Chondrocyte (in vitro differentiated cells): ENCODE measurements at regions not wholly inside any gene's neighbourhood (a gene's known extent, or its start where the extent isn't known, plus 50 kb on each side); places are given as distances from the start of the nearest gene placed in this dataset.
A peak's percentile ranks its signal among the peaks of the same experiment; 100 is the strongest.

Experiments
- DNase-seq: peaks from one replicate; pipeline ENCODE4 v3.0.0; 2021; ENCODE audit warnings: mixed read lengths, low spot score
- H3K27ac Mint-ChIP-seq: one replicate; pipeline ENCODE4 v1.8.0; 2021; ENCODE audit warnings: mild to moderate bottlenecking, moderate library complexity, mixed read lengths; ENCODE audit not compliant: unreplicated experiment
- H3K27me3 Mint-ChIP-seq: 2 replicates; pipeline ENCODE4 v1.8.0; 2021; ENCODE audit warnings: low read depth, mixed read lengths
- H3K36me3 Mint-ChIP-seq: 2 replicates; pipeline ENCODE4 v1.8.0; 2021; ENCODE audit warnings: low read depth, mixed read lengths
- H3K4me1 Mint-ChIP-seq: 2 replicates; pipeline ENCODE4 v1.8.0; 2021; ENCODE audit warnings: low read depth, mild to moderate bottlenecking, mixed read lengths
- H3K4me3 Mint-ChIP-seq: one replicate; pipeline ENCODE4 v1.8.0; 2021; ENCODE audit warnings: mild to moderate bottlenecking, moderate library complexity, mixed read lengths; ENCODE audit not compliant: unreplicated experiment
- H3K9me3 Mint-ChIP-seq: 2 replicates; pipeline ENCODE4 v1.8.0; 2021; ENCODE audit warnings: low read depth, mixed read lengths
- CTCF ChIP-seq: fragments of 200-600 bp; sonication (generic); IDR thresholded peaks from 2 replicates; pipeline ENCODE4 v1.5.0; 2021; ENCODE audit warnings: antibody characterized with exemption, mild to moderate bottlenecking, moderate library complexity

GRCh38 chr4:31083456-31083855, 363.3 kb downstream of the PCDH7 start:
- Mint-ChIP-seq H3K27ac (no peak overlapping the region), H3K27me3 (no peaks in the 10 kb centered on the region), H3K4me3 (no peak overlapping the region), H3K9me3 (peaks cover 3% of the 10 kb centered on the region), H3K4me1 (peaks cover 57% of the 10 kb centered on the region), H3K36me3 (no peaks in the 10 kb centered on the region)
- no peak for DNase-seq
- TF ChIP-seq CTCF: no peak

- Mint-ChIP-seq H3K36me3 (no peaks in the 10 kb centered on the region), H3K27me3 (no peaks in the 10 kb centered on the region), H3K27ac (peak overlapping the region; percentile 90), H3K4me1 (peaks cover 66% of the 10 kb centered on the region), H3K4me3 (no peak overlapping the region), H3K9me3 (peaks cover 3% of the 10 kb centered on the region)
- no peak for DNase-seq
- no peak for TF ChIP-seq CTCF
These were observed 364.7 kb downstream of the PCDH7 start for GRCh38 chr4:31084806-31085416.

GRCh38 chr4:31085689-31086088, 365.5 kb downstream of the PCDH7 start:
- no peak for DNase-seq
- Mint-ChIP-seq H3K27me3 (no peaks in the 10 kb centered on the region), H3K27ac (peak overlapping the region; percentile 90), H3K4me3 (no peak overlapping the region), H3K36me3 (no peaks in the 10 kb centered on the region), H3K9me3 (peaks cover 3% of the 10 kb centered on the region), H3K4me1 (peaks cover 66% of the 10 kb centered on the region)
- TF ChIP-seq CTCF: no peak

- H3K4me3 Mint-ChIP-seq: no peak overlapping the region
- no peak for DNase-seq
- TF ChIP-seq CTCF: no peak
- H3K36me3 Mint-ChIP-seq: no peaks in the 10 kb centered on the region
- H3K4me1 Mint-ChIP-seq: peaks cover 60% of the 10 kb centered on the region
- no peaks in the 10 kb centered on the region for H3K27me3 Mint-ChIP-seq
- peak overlapping the region; percentile 46 for H3K27ac Mint-ChIP-seq
- no peaks in the 10 kb centered on the region for H3K9me3 Mint-ChIP-seq
These were observed 366.7 kb downstream of the PCDH7 start for GRCh38 chr4:31086756-31087330.

GRCh38 chr4:31088600-31089230, 368.5 kb downstream of the PCDH7 start:
- TF ChIP-seq CTCF: no peak
- Mint-ChIP-seq H3K4me3 (no peak overlapping the region), H3K27me3 (no peaks in the 10 kb centered on the region), H3K9me3 (no peaks in the 10 kb centered on the region), H3K36me3 (no peaks in the 10 kb centered on the region), H3K27ac (peak overlapping the region; percentile 74), H3K4me1 (peaks cover 60% of the 10 kb centered on the region)
- no peak for DNase-seq
